Panc1 (cell line): ENCODE measurements at regions not wholly inside any gene's neighbourhood (a gene's known extent, or its start where the extent isn't known, plus 50 kb on each side); places are given as distances from the start of the nearest gene placed in this dataset.

Experiments used
- CTCF ChIP-seq: fragments of 450-650 bp; IDR thresholded peaks from 2 replicates; pipeline ENCODE4 v1.5.1; 2017; ENCODE audit warnings: mild to moderate bottlenecking
- POLR2AphosphoS5 ChIP-seq: IDR thresholded peaks from 2 replicates; pipeline ENCODE4 v1.6.1; 2012; ENCODE audit warnings: mild to moderate bottlenecking, low read depth, low read length, moderate library complexity
- REST ChIP-seq, 2 experiments: IDR thresholded peaks; 2 replicates each; pipeline ENCODE4 v1.6.1; 2011 to 2012; ENCODE audit warnings: low read depth in 2 of 2, control low read depth in 1 of 2, low read length in 1 of 2, mild to moderate bottlenecking in 1 of 2, moderate library complexity in 1 of 2; ENCODE audit not compliant: insufficient read depth in 1 of 2

- TF ChIP-seq CTCF, result no peak
- no peak for TF ChIP-seq POLR2AphosphoS5
- no peak for TF ChIP-seq REST (IDR thresholded peaks at IDR 0.05; ENCODE audit: insufficient read depth in 1 of 2, low read depth in 2 of 2, low read length in 1 of 2)
These were observed 91.8 kb upstream of the CNKSR3 start for GRCh38 chr6:154602296-154602695.
